HG03342 (cell line): ENCODE measurements at regions not wholly inside any gene's neighbourhood (a gene's known extent, or its start where the extent isn't known, plus 50 kb on each side); places are given as distances from the start of the nearest gene placed in this dataset.
"Not testable (repeated sequence)": the region's sequence is repeated elsewhere in the genome, so short reads cannot be mapped to it uniquely, and the experiment has no call there.

ENCODE experiments used
- ATAC-seq: cut with Tn5 transposase; IDR thresholded peaks from one replicate; pipeline ENCODE4 v1.9.1; 2021; ENCODE audit warnings: mild to moderate bottlenecking, moderate library complexity; ENCODE audit not compliant: unreplicated experiment

DNA sequence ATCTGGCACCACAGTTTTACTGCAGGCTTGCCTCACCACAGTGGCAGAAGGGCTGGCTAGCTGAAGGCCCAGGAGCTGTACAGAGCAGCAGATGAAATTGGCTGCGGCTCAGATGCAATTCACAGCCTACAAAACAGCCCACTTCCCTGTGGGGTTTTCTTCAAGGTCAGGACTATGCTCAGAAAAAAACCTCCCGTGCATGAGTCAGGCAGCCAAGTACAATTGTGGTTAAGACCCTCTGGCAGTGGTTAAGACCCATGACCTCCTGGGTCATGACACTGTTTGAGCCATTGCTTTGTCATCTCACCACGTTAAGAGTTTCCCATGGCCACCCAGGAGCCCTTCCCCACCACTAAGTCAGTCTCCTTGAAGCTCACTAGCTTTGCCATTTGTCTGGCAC, 276.3 kb downstream of the HNRNPD start:
- ATAC-seq = peak; percentile 51

DNA sequence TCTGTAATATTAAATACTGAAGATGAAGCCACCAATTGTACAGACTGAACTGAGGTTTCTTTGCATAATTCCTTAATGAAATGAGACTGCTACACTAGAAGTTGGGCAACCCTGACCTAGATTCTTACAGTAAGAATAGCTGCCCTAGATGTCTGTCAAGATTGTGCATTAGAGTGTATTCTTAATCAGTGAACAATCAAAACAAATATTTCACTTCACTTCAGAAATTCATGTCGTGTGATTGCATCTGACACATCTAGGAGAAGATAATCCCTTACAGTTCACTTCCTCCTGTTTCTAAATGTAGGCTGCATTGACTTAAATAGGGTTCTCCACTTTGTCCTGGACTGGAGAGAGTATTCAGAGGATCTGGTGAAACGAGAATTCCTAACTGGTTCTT, 283.1 kb downstream of the HNRNPD start:
- no peak for ATAC-seq

DNA sequence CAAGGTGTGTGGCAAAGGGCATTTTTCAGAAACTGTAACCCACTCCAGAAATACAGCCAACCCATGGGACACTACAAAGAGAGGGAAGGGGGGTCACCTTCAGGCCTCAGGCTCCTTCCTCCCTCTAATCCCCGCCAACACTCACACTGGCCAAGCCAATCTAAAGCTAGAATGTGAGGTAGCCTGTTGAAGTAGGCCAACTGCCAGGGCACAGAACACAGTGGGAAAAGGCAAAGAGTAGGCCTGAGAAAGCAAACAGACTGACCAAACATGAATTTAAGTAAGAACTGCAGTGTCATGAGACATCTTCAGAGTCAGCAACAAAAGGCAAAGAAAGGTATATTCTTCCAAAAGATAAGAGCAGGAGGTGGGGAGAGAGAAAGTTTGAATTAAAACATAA, 289.0 kb downstream of the HNRNPD start:
- no peak for ATAC-seq

DNA sequence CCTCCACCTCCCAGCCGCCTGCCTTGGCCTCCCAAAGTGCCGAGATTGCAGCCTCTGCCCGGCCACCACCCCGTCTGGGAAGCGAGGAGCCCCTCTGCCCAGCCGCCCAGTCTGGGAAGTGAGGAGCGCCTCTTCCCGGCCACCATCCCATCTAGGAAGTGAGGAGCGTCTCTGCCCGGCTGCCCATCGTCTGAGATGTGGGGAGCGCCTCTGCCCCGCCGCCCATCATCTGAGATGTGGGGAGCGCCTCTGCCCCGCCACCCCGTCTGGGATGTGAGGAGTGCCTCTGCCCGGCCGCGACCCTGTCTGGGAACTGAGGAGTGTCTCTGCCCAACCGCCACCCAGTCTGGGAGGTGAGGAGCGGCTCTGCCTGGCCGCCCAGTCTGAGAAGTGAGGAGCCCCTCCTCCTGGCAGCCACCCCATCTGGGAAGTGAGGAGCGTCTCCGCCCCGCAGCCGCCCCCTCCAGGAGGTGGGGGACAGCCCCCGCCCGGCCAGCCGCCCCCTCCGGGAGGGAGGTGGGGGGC, 296.3 kb downstream of the HNRNPD start:
- not testable (repeated sequence) for ATAC-seq

DNA sequence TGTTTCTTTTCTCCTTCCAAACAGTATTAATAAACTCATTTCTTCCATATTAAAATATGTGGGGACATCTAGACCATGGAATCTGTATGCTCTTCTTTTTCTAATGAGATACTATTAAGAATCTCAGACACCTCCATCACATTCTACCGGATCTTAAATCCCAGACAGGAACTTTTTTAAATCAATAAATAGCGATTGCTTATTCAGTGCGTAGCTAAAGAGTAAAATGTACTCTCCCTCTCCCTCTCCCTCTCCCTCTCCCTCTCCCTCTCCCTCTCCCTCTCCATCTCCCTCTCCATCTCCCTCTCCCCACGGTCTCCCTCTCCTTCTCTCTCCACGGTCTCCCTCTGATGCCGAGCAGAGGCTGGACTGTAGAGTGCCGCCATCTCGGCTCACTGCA, 297.0 kb downstream of the HNRNPD start:
- ATAC-seq = no peak

DNA sequence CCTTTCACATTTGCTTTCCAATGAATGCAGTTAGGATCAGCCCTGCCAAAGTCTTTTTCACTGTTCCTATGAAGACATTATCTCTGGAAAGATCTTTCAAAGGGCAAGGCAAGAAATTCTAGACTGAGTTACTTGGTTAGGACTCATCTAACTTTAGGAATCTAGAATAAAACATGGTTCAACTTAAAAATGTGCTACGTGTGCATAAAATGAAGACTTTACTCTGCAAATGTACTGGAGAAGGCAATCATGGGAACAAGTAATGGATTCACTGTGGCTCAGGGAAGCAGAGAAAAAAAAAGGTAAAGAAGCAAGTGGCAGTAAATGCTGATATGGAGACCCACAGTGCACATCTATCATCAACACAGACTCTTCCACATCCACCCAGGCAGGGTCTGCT, 297.4 kb downstream of the HNRNPD start:
- no peak for ATAC-seq

DNA sequence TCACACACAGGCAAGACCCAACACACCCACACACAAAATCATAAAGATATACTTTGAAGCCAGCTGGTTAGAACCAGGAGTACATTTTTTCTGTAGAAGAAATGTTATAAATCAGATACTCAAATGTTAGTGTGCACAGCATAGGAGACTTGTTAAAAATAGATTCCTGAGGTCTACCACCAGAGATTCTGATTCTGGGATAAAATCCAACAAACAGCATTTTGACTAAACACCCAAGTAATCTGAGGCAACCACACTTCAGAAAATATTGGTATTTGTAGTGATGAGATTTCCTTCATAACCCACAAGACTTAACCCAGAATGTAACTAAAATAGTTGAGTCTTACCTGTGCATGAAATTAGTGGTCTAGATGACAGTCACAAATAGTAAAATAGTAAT, 301.8 kb downstream of the HNRNPD start:
- no peak for ATAC-seq

DNA sequence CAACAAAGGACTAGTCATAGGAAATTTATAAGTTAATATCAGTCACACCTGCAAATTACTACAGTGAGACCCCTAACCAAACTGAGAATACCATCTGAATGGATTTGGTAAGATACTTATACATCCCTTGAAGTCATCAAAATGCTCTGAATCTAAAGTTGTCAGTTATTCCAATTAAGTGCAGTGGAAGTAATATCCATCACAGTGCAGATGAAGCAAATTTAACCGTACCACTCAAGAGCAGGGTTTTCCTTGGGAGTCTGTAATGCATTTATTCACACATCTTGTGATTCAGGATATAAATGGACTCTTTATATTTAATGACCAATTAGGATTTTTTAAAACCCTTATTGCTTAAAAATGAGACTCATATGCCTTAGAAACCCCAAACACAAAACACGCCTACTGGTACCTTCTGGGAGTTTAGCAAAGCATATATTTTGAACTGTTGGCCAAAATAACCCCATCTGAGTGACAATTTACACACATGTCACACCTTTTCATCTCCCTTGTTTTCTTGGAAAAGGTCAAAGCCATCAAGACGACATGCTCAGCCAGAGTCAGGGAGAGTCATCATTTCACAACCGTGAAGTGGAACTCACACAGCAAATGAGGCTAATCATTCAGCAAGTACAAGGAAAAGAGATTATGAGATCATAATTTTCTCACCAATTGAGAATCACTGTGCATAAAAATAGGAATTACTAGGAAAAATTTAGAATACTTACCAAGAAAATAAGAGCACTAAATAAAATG, 303.7 kb downstream of the HNRNPD start:
- ATAC-seq = no peak

DNA sequence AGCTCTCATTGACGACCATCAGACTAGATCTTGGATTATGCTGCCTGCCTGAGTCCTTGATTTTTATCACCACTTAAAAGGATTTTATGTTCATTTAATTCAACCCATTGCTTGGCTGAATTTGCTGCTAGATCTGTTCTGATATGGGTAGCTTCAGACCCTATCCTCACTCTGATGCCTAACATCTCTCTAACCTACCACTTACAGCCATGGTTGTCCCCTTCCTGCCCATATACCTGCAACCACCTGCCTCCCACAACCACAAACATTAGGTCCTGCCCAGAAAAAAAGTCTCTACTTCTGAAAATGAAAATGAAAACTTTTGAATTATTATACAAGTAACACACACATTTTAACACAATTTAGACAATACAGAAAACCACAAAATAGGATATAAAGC, 310.8 kb downstream of the HNRNPD start:
- ATAC-seq = no peak

DNA sequence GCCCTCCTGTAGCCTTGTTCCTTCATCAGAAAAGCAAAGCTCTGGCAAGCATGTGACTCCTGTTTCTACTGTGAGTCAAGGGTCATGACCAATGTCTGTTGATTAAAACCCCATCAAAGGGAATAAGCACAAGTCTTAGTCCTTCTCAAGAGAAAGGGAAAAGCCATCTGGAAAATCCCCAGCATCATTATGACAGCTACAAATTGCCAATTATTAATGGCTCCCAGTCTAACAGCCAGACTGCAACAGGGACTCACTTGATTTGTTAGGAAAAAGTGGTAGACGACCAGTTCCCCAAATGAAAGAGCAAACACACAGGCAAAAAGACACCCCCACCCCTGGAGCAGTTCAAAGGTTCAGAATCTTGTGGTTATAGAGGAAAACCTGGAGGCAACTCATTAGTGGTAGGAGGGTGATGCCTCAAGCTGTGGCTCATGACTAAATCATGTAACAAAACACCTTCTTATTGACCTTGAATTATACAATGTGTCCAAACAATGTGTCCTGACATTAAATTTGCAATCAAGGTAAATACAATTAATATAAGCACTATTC, 315.7 kb downstream of the HNRNPD start:
- no peak for ATAC-seq

DNA sequence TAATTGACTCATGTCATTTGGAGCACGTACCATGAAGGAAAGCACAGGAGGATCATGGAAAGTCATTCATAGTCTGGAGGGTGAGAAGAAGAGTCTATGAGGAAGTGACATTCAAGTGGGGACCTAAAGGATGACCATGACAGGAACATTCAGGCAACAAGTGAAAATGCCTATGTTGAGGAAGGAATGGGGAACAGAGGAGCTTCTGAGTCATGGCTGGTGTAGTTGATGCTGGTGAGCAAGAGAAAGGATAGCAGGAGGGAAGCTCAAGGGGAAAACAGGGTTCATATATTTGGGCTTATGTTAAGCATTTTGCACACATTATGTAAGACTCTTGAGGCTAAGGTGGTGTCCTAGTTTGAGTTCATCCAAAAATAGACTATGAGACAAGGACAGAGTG, 318.6 kb downstream of the HNRNPD start:
- ATAC-seq = no peak

DNA sequence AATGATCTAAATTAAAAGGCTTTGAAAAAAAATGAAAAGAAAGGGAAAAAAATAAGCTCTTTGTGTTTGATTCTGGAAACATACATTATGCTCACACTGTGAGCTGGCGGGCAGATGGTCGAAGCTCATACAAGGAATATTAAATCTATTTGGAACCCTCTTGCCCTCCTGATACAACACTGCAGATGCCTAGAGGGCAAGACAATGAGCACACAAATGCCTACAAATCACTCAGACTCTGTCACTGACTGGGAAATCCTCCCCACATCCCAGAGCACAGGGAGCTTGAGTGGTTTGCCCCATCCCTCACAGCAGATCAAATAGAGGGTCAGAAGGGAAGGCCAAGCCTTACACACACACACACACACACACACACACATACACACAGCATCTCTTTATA, 320.4 kb downstream of the HNRNPD start:
- no peak for ATAC-seq

DNA sequence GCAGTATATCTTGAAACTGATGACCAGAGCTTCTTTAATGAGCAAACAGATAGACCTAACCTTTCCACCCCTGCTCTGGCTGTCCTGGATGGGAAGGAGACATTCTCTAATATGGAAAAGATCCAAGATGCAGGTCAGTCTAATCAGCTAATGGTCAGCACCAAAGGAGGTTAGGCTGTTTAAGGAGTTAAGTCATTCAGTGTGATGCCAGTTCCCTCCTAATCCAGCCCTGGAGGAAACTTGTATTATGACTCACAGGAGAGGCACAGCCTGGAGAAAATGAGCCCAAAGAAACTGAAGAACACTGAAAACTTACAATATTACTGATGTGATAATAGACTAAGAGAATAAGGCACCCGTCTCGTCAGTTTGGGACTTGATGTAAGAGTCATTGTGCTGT, 323.0 kb downstream of the HNRNPD start:
- ATAC-seq = no peak

DNA sequence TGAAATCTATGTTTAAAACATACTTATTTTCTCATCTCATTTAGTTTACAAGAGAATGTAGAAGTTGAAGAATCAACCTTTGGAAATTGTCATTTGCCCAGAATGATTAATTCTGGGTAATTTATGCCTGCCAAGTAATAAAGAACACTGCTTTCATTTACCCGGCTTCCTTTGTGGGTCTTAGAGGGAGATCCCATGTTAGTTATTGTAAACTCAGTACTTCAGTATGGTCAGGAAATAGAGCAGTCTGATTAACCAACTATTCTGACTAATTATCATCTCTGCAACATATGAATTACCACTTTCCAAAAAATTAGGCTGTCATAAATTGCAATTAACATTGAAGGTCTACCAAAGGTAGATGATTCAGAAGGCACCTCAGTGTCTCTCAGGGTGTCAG, 324.5 kb downstream of the HNRNPD start:
- no peak for ATAC-seq

DNA sequence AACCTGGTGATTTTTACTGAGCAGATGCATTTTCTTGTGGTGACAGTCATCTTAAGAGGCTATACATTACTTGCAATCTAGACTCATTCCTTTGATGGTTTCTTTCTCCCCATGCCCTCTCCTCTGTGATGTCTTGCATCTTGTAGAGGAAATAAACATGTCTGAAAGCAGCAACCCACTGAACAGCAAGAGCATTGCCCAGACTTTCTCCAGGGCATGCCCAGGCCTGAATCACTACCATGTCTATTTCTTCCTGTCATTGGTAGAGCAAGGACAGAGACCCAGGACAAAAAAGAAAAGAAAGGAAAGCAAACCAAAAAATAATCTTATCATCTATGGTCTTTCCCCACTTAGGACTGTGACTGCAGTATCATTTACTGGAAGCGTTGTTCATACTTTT, 326.1 kb downstream of the HNRNPD start:
- ATAC-seq = no peak

DNA sequence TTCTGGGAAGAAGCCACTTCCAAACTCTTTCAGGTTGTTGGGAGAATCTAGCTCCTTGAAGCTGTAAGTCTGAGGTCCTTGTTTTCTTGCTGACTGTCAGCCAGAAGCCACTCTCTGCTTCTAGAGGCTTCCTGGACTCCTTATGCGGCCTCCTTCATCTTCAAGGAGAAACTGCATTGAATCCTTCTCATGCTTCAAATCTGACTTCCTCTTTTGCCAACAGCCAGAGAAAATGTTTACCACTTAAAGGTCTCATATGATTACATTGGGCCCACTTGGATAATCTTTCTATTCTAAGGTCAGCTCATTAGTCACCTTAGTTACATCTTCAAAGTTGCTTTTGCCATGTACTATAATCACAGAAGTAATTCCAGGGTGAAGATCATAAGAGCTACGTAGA, 327.0 kb downstream of the HNRNPD start:
- no peak for ATAC-seq

DNA sequence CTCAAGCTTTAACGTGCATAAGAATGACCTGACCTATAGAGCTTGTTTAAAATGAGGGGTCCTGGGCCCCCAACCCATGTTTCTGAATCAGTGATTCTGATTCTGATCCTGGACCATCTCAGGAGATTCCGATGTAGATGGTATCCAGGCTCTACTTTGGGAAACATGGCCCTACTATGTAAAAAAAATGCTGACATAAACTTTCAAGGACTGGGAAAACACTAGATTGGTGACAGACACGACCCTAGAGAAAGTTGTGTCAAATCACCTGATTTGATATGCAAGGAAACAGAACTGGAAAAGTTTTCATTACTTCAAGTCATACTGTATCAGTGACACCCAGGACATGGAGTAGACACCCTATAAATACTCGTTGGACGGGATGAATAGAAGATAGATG, 328.5 kb downstream of the HNRNPD start:
- no peak for ATAC-seq

DNA sequence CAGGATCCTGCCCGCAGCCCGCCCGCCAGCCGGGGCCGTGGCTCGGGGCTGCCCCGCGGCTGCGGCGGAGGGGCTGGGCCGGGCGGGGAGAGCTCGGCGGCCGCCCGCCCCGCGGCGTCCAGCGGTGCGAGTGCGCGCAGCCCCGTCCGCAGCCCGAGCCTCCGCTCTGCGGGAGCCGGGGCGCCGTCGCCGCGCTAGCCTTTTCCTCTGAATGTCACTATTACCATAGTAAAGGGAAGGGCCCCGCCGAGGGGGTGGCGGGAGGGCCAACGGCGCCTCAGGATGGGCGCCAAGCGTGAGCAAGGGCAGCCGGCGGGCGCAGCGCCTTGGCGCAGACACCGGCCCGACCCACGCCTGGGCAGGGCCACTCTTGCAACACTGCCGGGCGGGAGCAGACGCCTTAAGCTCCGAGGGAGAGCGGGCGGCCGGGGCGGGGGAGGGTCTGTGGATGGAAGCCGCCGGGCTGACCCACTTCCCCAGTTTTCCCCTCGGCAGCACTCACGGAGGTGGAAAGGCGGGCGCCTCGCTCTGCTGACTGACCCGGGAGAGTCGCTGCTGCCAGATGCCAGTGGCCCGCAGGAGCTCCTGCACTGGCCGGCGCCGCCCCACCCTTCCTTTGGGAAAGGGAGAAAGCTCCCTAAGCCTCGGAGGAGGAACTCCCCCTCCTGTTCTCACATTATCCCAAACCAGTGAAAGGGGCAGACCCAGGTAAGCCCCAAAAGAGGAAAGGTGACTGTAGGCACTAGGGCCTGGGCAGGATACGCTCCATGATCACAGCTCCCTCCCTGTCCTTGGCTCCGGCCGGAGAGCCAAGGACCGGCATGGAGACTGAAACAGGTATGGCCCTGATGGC, 329.4 kb downstream of the HNRNPD start:
- ATAC-seq = no peak

DNA sequence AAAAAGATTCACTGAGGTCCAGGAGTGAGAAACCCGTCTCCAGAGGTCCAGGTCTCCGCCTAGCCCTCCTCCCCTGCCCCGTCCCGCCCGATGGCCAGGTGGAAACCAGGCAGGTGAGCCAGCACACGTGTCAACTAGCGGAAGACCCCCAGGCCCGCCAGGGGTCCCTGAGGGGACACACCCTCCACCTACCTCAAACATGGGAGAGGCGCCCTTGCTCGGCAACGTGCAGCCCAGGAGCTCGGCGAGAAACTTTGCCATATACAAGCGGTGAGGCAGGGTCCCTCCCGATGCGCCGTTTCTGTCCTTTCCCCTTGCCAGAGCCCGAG, 330.0 kb downstream of the HNRNPD start:
- no peak for ATAC-seq

DNA sequence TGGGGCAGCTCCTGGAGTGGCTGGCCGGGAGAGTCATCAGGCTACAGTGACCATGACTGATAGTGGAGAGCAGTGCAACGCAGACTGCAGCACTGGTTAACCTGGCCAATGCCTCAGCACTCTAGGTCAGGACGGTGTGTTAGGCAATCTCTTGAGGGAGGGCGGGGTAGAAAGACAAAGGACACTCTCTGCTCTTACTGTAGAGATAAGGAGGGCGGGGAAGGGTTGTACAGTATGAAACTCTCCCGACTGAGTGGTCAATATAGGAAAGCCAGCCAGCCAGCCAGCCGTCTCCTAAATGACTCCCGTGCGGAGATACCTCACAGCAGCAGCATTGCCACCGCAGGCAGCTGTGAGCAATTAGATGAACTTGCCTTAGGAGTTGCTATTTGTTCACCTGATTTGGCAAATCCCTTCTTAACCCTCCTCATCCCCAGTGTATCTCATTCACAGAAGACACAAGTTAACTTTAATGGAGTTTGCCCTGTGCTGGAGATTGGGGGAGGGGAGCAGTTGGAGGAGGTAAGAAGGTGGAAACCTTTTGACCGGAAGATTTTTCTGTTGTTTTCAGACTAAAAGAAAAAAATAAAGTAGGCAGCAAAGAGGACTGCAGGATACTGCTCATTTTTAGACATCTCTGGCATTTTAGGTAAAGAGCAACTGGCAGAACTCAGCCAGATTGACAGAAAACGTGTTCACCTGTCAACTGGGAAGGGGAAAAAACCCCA, 330.5 kb downstream of the HNRNPD start:
- ATAC-seq = no peak

DNA sequence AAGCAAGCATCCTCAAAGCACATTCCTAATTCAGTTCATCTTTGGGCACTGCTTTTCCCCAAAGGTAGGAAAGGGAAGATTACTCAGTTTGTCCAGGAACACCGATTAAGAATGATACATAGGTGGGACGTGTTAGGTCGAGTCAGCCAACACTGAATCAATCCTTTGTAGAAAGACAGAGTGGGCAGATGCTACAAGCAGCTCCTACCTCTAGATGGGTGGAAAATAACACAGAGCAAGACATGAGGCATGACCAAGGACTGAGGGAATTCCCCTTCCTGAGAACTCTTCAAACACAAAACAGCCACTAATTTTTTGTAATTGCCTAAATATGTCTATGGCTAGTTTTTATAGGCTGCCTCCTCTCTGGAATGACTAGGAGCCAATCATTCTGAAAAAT, 331.7 kb downstream of the HNRNPD start:
- no peak for ATAC-seq
